AG08395 (cell line): ENCODE measurements at regions not wholly inside any gene's neighbourhood (a gene's known extent, or its start where the extent isn't known, plus 50 kb on each side); places are given as distances from the start of the nearest gene placed in this dataset.
A peak's percentile ranks its signal among the peaks of the same experiment; 100 is the strongest.

ENCODE experiments used
- DNase-seq: peaks from one replicate; pipeline ENCODE4 v3.0.0; 2012; ENCODE audit warnings: mixed read lengths, low spot score

DNA sequence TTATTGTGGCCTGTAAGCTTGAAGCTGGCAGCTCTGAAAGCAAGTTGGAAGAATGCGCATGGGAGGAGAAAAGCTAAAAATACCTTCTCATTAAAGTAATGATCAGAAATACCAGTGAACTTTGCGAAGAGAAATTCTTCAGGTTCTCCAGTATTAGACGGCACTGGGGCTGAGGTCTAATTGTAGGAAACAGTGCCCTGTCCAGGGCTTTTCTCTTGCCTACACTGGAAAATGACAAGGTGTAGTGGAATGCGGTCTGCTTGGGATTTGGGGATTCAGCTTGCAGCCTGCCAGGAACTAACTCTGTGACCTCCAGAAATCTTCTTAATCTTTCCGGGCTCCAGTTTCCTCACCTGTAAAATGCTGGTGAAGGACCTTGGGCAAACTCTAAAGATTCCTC, 53.3 kb upstream of the KCNJ16 start:
- DNase-seq = peak; percentile 27

DNA sequence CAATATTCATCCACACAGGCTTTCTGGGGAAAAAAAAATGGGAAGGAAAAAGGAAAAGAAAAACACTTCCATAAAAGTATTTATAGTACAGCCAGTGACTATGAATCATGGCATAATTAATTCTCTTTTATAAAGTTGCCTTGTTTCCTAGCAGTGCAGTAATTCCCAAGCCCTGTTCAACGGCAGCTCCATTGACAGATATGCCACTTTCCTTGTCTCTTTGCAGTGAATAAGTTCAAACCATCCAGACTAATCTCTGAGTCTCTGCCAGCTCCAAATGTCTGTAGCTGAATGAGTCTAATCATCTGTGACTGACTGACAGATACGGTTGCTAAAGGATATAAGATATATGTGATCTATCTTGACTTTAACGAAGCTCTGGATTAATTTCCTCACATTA, 52.9 kb upstream of the KCNJ16 start:
- peak; percentile 12 for DNase-seq

DNA sequence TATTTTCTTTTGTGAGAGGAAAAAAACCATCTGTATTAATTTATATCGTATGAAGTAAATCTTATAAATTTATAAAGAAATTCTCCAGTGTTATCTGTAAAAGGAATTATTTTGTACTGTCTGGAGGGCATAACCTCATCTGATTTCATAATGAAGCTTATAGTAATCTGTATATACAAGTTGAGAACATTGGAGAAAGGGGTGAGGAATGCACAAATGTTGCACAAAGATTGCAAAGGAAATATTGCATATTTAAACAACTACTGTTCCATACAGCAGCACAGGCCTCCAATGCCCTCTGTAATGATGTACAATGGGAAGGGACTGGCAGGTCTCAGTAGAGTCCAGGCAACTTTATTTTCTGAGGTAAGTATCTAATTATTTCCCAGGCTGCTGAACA, 50.8 kb upstream of the KCNJ16 start:
- DNase-seq = no peak
